ENCODE measurements at regions not wholly inside any gene's neighbourhood (a gene's known extent, or its start where the extent isn't known, plus 50 kb on each side); places are given as distances from the start of the nearest gene placed in this dataset.

DNA sequence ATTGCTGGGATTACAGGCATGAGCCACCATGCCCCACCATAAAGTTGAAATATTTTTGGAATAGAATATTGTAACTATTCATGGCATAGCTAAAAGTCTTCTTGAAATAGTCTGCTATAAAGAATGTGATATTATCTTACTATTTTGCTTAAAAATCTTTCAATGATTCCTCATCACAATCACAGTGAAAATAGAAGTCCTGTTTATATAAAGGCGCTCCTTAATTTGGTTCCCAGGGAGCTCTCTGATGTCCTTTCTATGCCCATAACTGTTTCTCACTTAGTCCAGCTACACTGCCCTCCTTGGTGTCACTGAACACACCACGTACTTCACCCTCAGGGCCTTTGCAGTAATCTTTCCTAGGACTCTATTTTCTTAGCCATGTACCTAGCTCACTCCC, 331.7 kb upstream of the GIMD1 start:
- Histone ChIP-seq H3K4me1 (no peaks in the 10 kb centered on the region), H3K27me3 (no peaks in the 10 kb centered on the region), H3K36me3 (replicated peaks in 1 of 2; ENCODE audit: insufficient read depth in 1 of 2, low read depth in 2 of 2) (no peaks in the 10 kb centered on the region), H3K27ac (no peak overlapping the region), H3K4me3 (no peak overlapping the region), H3K9me3 (no peaks in the 10 kb centered on the region)
- TF ChIP-seq POLR2A (IDR thresholded peaks at IDR 0.05) (no peak), CTCF (IDR thresholded peaks at IDR 0.05) (no peak)
- 73 to 76% methylated on average over 2 of the region's 2 CpGs for WGBS, 2 donors
- DNase-seq: no peak
- intact Hi-C loops (cut with DNase I): no loop called here
- ATAC-seq: no peak

- TF ChIP-seq CTCF (IDR thresholded peaks at IDR 0.05): no peak
- no peak for TF ChIP-seq POLR2A (IDR thresholded peaks at IDR 0.05)
- H3K36me3 ChIP-seq (replicated peaks in 1 of 2; ENCODE audit: insufficient read depth in 1 of 2, low read depth in 2 of 2): no peaks in the 10 kb centered on the region
- no peaks in the 10 kb centered on the region for H3K27me3 ChIP-seq
- H3K9me3 ChIP-seq: no peaks in the 10 kb centered on the region
- no peaks in the 10 kb centered on the region for H3K4me1 ChIP-seq
- WGBS, 2 donors: 63 to 66% methylated on average over 1 of the region's 1 CpG
- H3K27ac ChIP-seq: no peak overlapping the region
- intact Hi-C loops (cut with DNase I): no loop called here
- DNase-seq (no peak), ATAC-seq (no peak)
- H3K4me3 ChIP-seq: no peak overlapping the region
Measured at GRCh38 chr4:106698621-106699195, 330.1 kb upstream of the GIMD1 start.

GRCh38 chr4:106695501-106696262, 327.1 kb upstream of the GIMD1 start:
- TF ChIP-seq POLR2A (IDR thresholded peaks at IDR 0.05) (no peak), CTCF (IDR thresholded peaks at IDR 0.05) (no peak)
- intact Hi-C loops (cut with DNase I): no loop called here
- H3K27me3 ChIP-seq: no peaks in the 10 kb centered on the region
- H3K27ac ChIP-seq: no peak overlapping the region
- 46 to 58% methylated on average over 4 of the region's 4 CpGs for WGBS, 2 donors
- H3K9me3 ChIP-seq: no peaks in the 10 kb centered on the region
- ATAC-seq: no peak
- H3K4me1 ChIP-seq: no peaks in the 10 kb centered on the region
- H3K4me3 ChIP-seq: no peak overlapping the region
- DNase-seq: no peak
- no peaks in the 10 kb centered on the region for H3K36me3 ChIP-seq (replicated peaks in 1 of 2; ENCODE audit: insufficient read depth in 1 of 2, low read depth in 2 of 2)

- WGBS, 2 donors: 40 to 63% methylated on average over 2 of the region's 2 CpGs
- TF ChIP-seq POLR2A (IDR thresholded peaks at IDR 0.05) (no peak), CTCF (IDR thresholded peaks at IDR 0.05) (no peak)
- intact Hi-C loops (cut with DNase I): no loop called here
- H3K27ac ChIP-seq: no peak overlapping the region
- no peak for DNase-seq
- no peak for ATAC-seq
- H3K9me3 ChIP-seq: no peaks in the 10 kb centered on the region
- H3K4me3 ChIP-seq: no peak overlapping the region
- H3K4me1 ChIP-seq: no peaks in the 10 kb centered on the region
- no peaks in the 10 kb centered on the region for H3K36me3 ChIP-seq (replicated peaks in 1 of 2; ENCODE audit: insufficient read depth in 1 of 2, low read depth in 2 of 2)
- H3K27me3 ChIP-seq: no peaks in the 10 kb centered on the region
Measured at GRCh38 chr4:106694232-106694631, 325.7 kb upstream of the GIMD1 start.

DNA sequence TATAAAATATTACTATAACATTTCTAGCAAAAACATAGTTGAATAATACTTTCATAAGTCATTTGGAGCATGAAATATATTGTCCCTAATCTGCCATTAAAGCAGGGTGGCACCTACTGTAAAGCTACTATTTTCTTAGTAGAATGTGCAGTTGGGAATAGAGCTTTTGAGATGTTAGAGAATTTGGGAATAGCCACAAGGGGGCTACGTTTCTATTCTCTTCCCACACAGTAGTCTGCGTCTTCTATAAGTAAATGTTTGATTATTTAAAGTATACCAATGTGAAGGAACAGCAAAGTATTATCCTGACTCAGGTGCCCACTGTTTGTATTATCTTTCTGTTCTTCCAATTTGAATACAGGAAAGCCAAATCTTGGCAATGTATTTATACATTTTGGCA, 323.2 kb upstream of the GIMD1 start:
- no peaks in the 10 kb centered on the region for H3K36me3 ChIP-seq (replicated peaks in 1 of 2; ENCODE audit: insufficient read depth in 1 of 2, low read depth in 2 of 2)
- DNase-seq (no peak), ATAC-seq (no peak)
- TF ChIP-seq CTCF (IDR thresholded peaks at IDR 0.05) (no peak), POLR2A (IDR thresholded peaks at IDR 0.05) (no peak)
- 6 to 7% methylated on average over 2 of the region's 2 CpGs for WGBS, 2 donors
- no peak overlapping the region for H3K4me3 ChIP-seq
- intact Hi-C loops (cut with DNase I): no loop called here
- no peaks in the 10 kb centered on the region for H3K27me3 ChIP-seq
- no peak overlapping the region for H3K27ac ChIP-seq
- H3K9me3 ChIP-seq: no peaks in the 10 kb centered on the region
- no peaks in the 10 kb centered on the region for H3K4me1 ChIP-seq
